HL-60/S4 treated with phorbol 12-myristate 13-acetate at 8.2 ng/mL for 4 days and 3 days (cell line): ENCODE measurements at regions not wholly inside any gene's neighbourhood (a gene's known extent, or its start where the extent isn't known, plus 50 kb on each side); places are given as distances from the start of the nearest gene placed in this dataset.
"Not testable (repeated sequence)": the region's sequence is repeated elsewhere in the genome, so short reads cannot be mapped to it uniquely, and the experiment has no call there.

ENCODE experiments used
- in situ Hi-C: fragments of 300-500 bp; cut with MboI; formaldehyde crosslinking; loops from 2 replicates; pipeline ENCODE4 v1.15.0; 2022; ENCODE audit warnings: low sequenced_read_pairs

GRCh38 chr13:78540058-78540457 is 63.3 kb downstream of the POU4F1 start:
- in situ Hi-C loops = no loop called here

- in situ Hi-C loops = not testable (repeated sequence)
These were observed 77.3 kb downstream of the POU4F1 start for GRCh38 chr13:78526044-78526443.

- in situ Hi-C loops = no loop called here
These were observed 78.4 kb downstream of the POU4F1 start for GRCh38 chr13:78524936-78525335.

GRCh38 chr13:78521091-78521490 is 82.3 kb downstream of the POU4F1 start:
- in situ Hi-C loops = no loop called here

- in situ Hi-C loops = no loop called here
These were observed 82.9 kb downstream of the POU4F1 start for GRCh38 chr13:78520425-78520824.

GRCh38 chr13:78518482-78518881 is 84.9 kb downstream of the POU4F1 start:
- in situ Hi-C loops = not testable (repeated sequence)

- in situ Hi-C loops = no loop called here
These were observed 103.5 kb downstream of the POU4F1 start for GRCh38 chr13:78499802-78500201.

- in situ Hi-C loops = no loop called here
These were observed 105.5 kb downstream of the POU4F1 start for GRCh38 chr13:78497702-78498355.

- in situ Hi-C loops = no loop called here
These were observed 111.4 kb downstream of the POU4F1 start for GRCh38 chr13:78491978-78492377.

- in situ Hi-C loops = not testable (repeated sequence)
These were observed 113.1 kb downstream of the POU4F1 start for GRCh38 chr13:78490225-78490624.

- in situ Hi-C loops = no loop called here
These were observed 115.6 kb downstream of the POU4F1 start for GRCh38 chr13:78487707-78488106.

- in situ Hi-C loops = no loop called here
These were observed 117.5 kb downstream of the POU4F1 start for GRCh38 chr13:78485803-78486202.

- in situ Hi-C loops = no loop called here
These were observed 125.2 kb downstream of the POU4F1 start for GRCh38 chr13:78478183-78478582.

GRCh38 chr13:78476910-78477309 is 126.4 kb downstream of the POU4F1 start:
- in situ Hi-C loops = no loop called here

GRCh38 chr13:78468621-78469020 is 134.7 kb downstream of the POU4F1 start:
- in situ Hi-C loops = no loop called here

- in situ Hi-C loops = no loop called here
These were observed 138.1 kb downstream of the POU4F1 start for GRCh38 chr13:78465250-78465649.

GRCh38 chr13:78460176-78460575 is 143.2 kb downstream of the POU4F1 start:
- in situ Hi-C loops = no loop called here

- in situ Hi-C loops = no loop called here
These were observed 159.5 kb downstream of the POU4F1 start for GRCh38 chr13:78443839-78444238.

GRCh38 chr13:78437781-78438180 is 165.6 kb downstream of the POU4F1 start:
- in situ Hi-C loops = no loop called here

GRCh38 chr13:78436311-78436710 is 167.0 kb downstream of the POU4F1 start:
- in situ Hi-C loops = no loop called here

GRCh38 chr13:78431328-78431727 is 172.0 kb downstream of the POU4F1 start:
- in situ Hi-C loops = no loop called here

GRCh38 chr13:78430811-78431210 is 172.5 kb downstream of the POU4F1 start:
- in situ Hi-C loops = no loop called here

- in situ Hi-C loops = no loop called here
These were observed 173.1 kb downstream of the POU4F1 start for GRCh38 chr13:78430166-78430791.
